ENCODE measurements at regions not wholly inside any gene's neighbourhood (a gene's known extent, or its start where the extent isn't known, plus 50 kb on each side); places are given as distances from the start of the nearest gene placed in this dataset.

GRCh38 chr3:103203441-103203840 is 768.6 kb downstream of the ZPLD1 start:
- dilution Hi-C loops (cut with MboI; ENCODE audit: extremely low pct_ligation_motif_present, low sequenced_read_pairs): no loop called here
- H3K9me1 ChIP-seq (ENCODE audit: control insufficient read depth, extremely low read depth, insufficient read depth, low read length): no peaks in the 10 kb centered on the region
- no peak for DNase-seq (ENCODE audit: low read depth, low spot score)

GRCh38 chr3:103210583-103210982 is 775.8 kb downstream of the ZPLD1 start:
- Histone ChIP-seq H3K36me3 (ENCODE audit: control insufficient read depth in 2 of 2, extremely low read depth in 1 of 2, insufficient read depth in 2 of 2, low read length in 2 of 2) (no peaks in the 10 kb centered on the region), H3K9me3 (ENCODE audit: control insufficient read depth, low read depth, low read length) (no peaks in the 10 kb centered on the region), H3K4me1 (ENCODE audit: control insufficient read depth, extremely low read depth, insufficient read depth, low read length) (no peaks in the 10 kb centered on the region), H3K9me1 (ENCODE audit: control insufficient read depth, extremely low read depth, insufficient read depth, low read length) (no peaks in the 10 kb centered on the region), H4K20me1 (ENCODE audit: control insufficient read depth, extremely low read depth, insufficient read depth, low read length) (no peaks in the 10 kb centered on the region), H3K79me2 (ENCODE audit: control insufficient read depth, insufficient read depth, low read length) (no peaks in the 10 kb centered on the region), H3K4me3 (ENCODE audit: control insufficient read depth in 2 of 3, extremely low read depth in 1 of 3, insufficient read depth in 2 of 3, low read depth in 1 of 3, low read length in 3 of 3) (no peak overlapping the region), H2AFZ (ENCODE audit: control insufficient read depth, low read length) (no peak overlapping the region), H3K27me3 (ENCODE audit: control insufficient read depth, extremely low read depth, insufficient read depth, low read length) (no peaks in the 10 kb centered on the region), H3K9ac (ENCODE audit: control insufficient read depth, extremely low read depth, insufficient read depth, low read length) (no peak overlapping the region), H3K4me2 (ENCODE audit: control insufficient read depth, extremely low read depth, insufficient read depth, low read depth, low read length) (no peak overlapping the region), H3K27ac (ENCODE audit: control insufficient read depth, insufficient read depth, low read length) (no peak overlapping the region)
- DNase-seq (ENCODE audit: low read depth, low spot score) (no peak), FAIRE-seq (no peak)
- dilution Hi-C loops (cut with MboI; ENCODE audit: extremely low pct_ligation_motif_present, low sequenced_read_pairs): no loop called here
- no peak for TF ChIP-seq EZH2 (IDR thresholded peaks at IDR 0.05; ENCODE audit: low read length)
- TF ChIP-seq, protein P1, sequence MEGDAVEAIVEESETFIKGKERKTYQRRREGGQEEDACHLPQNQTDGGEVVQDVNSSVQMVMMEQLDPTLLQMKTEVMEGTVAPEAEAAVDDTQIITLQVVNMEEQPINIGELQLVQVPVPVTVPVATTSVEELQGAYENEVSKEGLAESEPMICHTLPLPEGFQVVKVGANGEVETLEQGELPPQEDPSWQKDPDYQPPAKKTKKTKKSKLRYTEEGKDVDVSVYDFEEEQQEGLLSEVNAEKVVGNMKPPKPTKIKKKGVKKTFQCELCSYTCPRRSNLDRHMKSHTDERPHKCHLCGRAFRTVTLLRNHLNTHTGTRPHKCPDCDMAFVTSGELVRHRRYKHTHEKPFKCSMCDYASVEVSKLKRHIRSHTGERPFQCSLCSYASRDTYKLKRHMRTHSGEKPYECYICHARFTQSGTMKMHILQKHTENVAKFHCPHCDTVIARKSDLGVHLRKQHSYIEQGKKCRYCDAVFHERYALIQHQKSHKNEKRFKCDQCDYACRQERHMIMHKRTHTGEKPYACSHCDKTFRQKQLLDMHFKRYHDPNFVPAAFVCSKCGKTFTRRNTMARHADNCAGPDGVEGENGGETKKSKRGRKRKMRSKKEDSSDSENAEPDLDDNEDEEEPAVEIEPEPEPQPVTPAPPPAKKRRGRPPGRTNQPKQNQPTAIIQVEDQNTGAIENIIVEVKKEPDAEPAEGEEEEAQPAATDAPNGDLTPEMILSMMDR (optimal IDR thresholded peaks at IDR 0.05 in 1 of 3, IDR thresholded peaks at IDR 0.05 in 1 of 3, conservative IDR thresholded peaks at IDR 0.05 in 1 of 3; ENCODE audit: extremely low read depth in 1 of 3, insufficient read depth in 2 of 3, low read length in 3 of 3): no peak

More at GRCh38 chr3:103203441-103203840, 768.6 kb downstream of the ZPLD1 start:
- Histone ChIP-seq H3K9ac (ENCODE audit: control insufficient read depth, extremely low read depth, insufficient read depth, low read length) (no peak overlapping the region), H3K4me2 (ENCODE audit: control insufficient read depth, extremely low read depth, insufficient read depth, low read depth, low read length) (no peak overlapping the region), H3K4me3 (ENCODE audit: control insufficient read depth in 2 of 3, extremely low read depth in 1 of 3, insufficient read depth in 2 of 3, low read depth in 1 of 3, low read length in 3 of 3) (no peak overlapping the region), H3K4me1 (ENCODE audit: control insufficient read depth, extremely low read depth, insufficient read depth, low read length) (no peaks in the 10 kb centered on the region), H4K20me1 (ENCODE audit: control insufficient read depth, extremely low read depth, insufficient read depth, low read length) (no peaks in the 10 kb centered on the region), H2AFZ (ENCODE audit: control insufficient read depth, low read length) (no peak overlapping the region), H3K79me2 (ENCODE audit: control insufficient read depth, insufficient read depth, low read length) (no peaks in the 10 kb centered on the region), H3K27ac (ENCODE audit: control insufficient read depth, insufficient read depth, low read length) (no peak overlapping the region), H3K9me3 (ENCODE audit: control insufficient read depth, low read depth, low read length) (no peaks in the 10 kb centered on the region), H3K27me3 (ENCODE audit: control insufficient read depth, extremely low read depth, insufficient read depth, low read length) (no peaks in the 10 kb centered on the region), H3K36me3 (ENCODE audit: control insufficient read depth in 2 of 2, extremely low read depth in 1 of 2, insufficient read depth in 2 of 2, low read length in 2 of 2) (no peaks in the 10 kb centered on the region)
- TF ChIP-seq, protein P1 (optimal IDR thresholded peaks at IDR 0.05 in 1 of 3, IDR thresholded peaks at IDR 0.05 in 1 of 3, conservative IDR thresholded peaks at IDR 0.05 in 1 of 3; ENCODE audit: extremely low read depth in 1 of 3, insufficient read depth in 2 of 3, low read length in 3 of 3): no peak
- TF ChIP-seq EZH2 (IDR thresholded peaks at IDR 0.05; ENCODE audit: low read length): no peak
- no peak for FAIRE-seq
